Spleen (tissue), 7 donors: ENCODE measurements at regions not wholly inside any gene's neighbourhood (a gene's known extent, or its start where the extent isn't known, plus 50 kb on each side); places are given as distances from the start of the nearest gene placed in this dataset.

Experiments
- CTCF ChIP-seq, 11 experiments: fragments of 200-600 bp in 7 of 11; fragments of 450-650 bp in 4 of 11; sonication (generic) in 4 of 11; IDR thresholded peaks in 8 of 11; conservative IDR thresholded peaks in 3 of 11; 1 replicate in 7 of 11; 2 replicates in 4 of 11; pipeline versions ENCODE4 v1.4.0 to v1.8.0; 2016 to 2021; ENCODE audit warnings: antibody characterized with exemption in 11 of 11, inconsistent platforms in 4 of 11, mild to moderate bottlenecking in 1 of 11
- POLR2A ChIP-seq, 3 donors: fragments of 450-650 bp; IDR thresholded peaks; one replicate each; pipeline ENCODE4 v1.5.1; 2017; ENCODE audit warnings: antibody characterized with exemption in 3 of 3, mild to moderate bottlenecking in 1 of 3
- POLR2AphosphoS5 ChIP-seq, 3 donors: sonication (generic); formaldehyde crosslinking; IDR thresholded peaks; one replicate each; pipeline ENCODE4 v1.5.1; 2017; ENCODE audit warnings: antibody characterized with exemption in 3 of 3
- donor health status: DM: no; HTN: no; CAD: no; lungs with moderate emphysema.
- donor health status: DM: no; HTN: no; CAD: no.
- donor health status: DM: no; HTN: no; CAD: no.

GRCh38 chr9:103281126-103281525, 286.0 kb downstream of the CYLC2 start:
- TF ChIP-seq CTCF (IDR thresholded peaks at IDR 0.05 in 8 of 11, conservative IDR thresholded peaks at IDR 0.05 in 3 of 11) (no peak), POLR2AphosphoS5 (IDR thresholded peaks at IDR 0.05) (no peak), POLR2A (IDR thresholded peaks at IDR 0.05) (no peak)
